Neural cell (in vitro differentiated cells): ENCODE measurements at regions not wholly inside any gene's neighbourhood (a gene's known extent, or its start where the extent isn't known, plus 50 kb on each side); places are given as distances from the start of the nearest gene placed in this dataset.

Experiments used
- H2AFZ ChIP-seq: fragments of 200-600, 300-800 bp; sonication (generic), shearing (Covaris generic); 2 replicates; pipeline ENCODE4 v1.6.0; 2014; ENCODE audit warnings: low read depth, mild to moderate bottlenecking, antibody characterized with exemption, low read length, moderate library complexity
- H3F3A ChIP-seq: fragments of 200-600 bp; shearing (Covaris generic); 2 replicates; pipeline ENCODE4 v1.6.1; 2016; ENCODE audit warnings: mild to moderate bottlenecking, moderate library complexity, mixed read lengths, antibody characterized with exemption, low read length; ENCODE audit not compliant: insufficient read depth, poor library complexity, severe bottlenecking
- H3K27ac ChIP-seq: fragments of 200-600, 300-800 bp; sonication (generic), shearing (Covaris generic); 2 replicates; pipeline ENCODE4 v1.5.1; 2014; ENCODE audit warnings: mild to moderate bottlenecking, low read length, moderate library complexity
- H3K27me3 ChIP-seq: fragments of 300-800, 200-600 bp; sonication (generic), shearing (Covaris generic); 2 replicates; pipeline ENCODE4 v1.6.0; 2014; ENCODE audit warnings: mild to moderate bottlenecking, low read depth, low read length, moderate library complexity; ENCODE audit not compliant: insufficient read depth
- H3K36me3 ChIP-seq: fragments of 300-800, 200-600 bp; sonication (generic), shearing (Covaris generic); 2 replicates; pipeline ENCODE4 v1.5.1; 2014; ENCODE audit warnings: mild to moderate bottlenecking, antibody characterized with exemption, low read length, moderate library complexity; ENCODE audit not compliant: insufficient read depth
- H3K4me2 ChIP-seq: fragments of 300-800, 200-600 bp; sonication (generic), shearing (Covaris generic); 2 replicates; pipeline ENCODE4 v1.6.0; 2014; ENCODE audit warnings: mild to moderate bottlenecking, low read length
- H3K4me3 ChIP-seq: fragments of 300-800, 200-600 bp; sonication (generic), shearing (Covaris generic); 2 replicates; pipeline ENCODE4 v1.5.1; 2014; ENCODE audit warnings: mild to moderate bottlenecking, low read length, moderate library complexity
- H3K79me2 ChIP-seq: fragments of 200-600 bp; shearing (Covaris generic); replicated peaks from 2 replicates; pipeline ENCODE4 v1.6.0; 2014; ENCODE audit warnings: mild to moderate bottlenecking, low read length, moderate library complexity; ENCODE audit not compliant: insufficient read depth
- H3K9ac ChIP-seq: fragments of 300-800, 200-600 bp; sonication (generic), shearing (Covaris generic); 2 replicates; pipeline ENCODE4 v1.6.1; 2016; ENCODE audit warnings: mild to moderate bottlenecking, low read length, mixed read lengths
- H3K9me2 ChIP-seq: fragments of 200-600 bp; shearing (Covaris generic); 2 replicates; pipeline ENCODE4 v1.6.1; 2016; ENCODE audit warnings: mild to moderate bottlenecking, low read length, mixed read lengths; ENCODE audit not compliant: insufficient read depth
- H3K9me3 ChIP-seq: fragments of 200-600, 300-800 bp; sonication (generic), shearing (Covaris generic); 2 replicates; pipeline ENCODE4 v1.6.1; 2016; ENCODE audit warnings: mild to moderate bottlenecking, mixed run types, low read length, moderate library complexity, mixed read lengths
- H4K20me1 ChIP-seq: fragments of 200-600 bp; shearing (Covaris generic); 2 replicates; pipeline ENCODE4 v1.6.1; 2016; ENCODE audit warnings: mild to moderate bottlenecking, mixed run types; ENCODE audit not compliant: insufficient read depth
- CTCF ChIP-seq: fragments of 450-650 bp; IDR thresholded peaks from 2 replicates; pipeline ENCODE4 v1.5.1; 2014; ENCODE audit warnings: antibody characterized with exemption, mild to moderate bottlenecking, moderate library complexity; ENCODE audit not compliant: poor library complexity, severe bottlenecking
- EP300 ChIP-seq: fragments of 450-650 bp; conservative IDR thresholded peaks from 2 replicates; pipeline ENCODE4 v1.6.1; 2014; ENCODE audit warnings: antibody characterized with exemption, mild to moderate bottlenecking, moderate library complexity; ENCODE audit not compliant: poor library complexity, severe bottlenecking
- EZH2 ChIP-seq: fragments of 200-600, 300-800 bp; shearing (Covaris generic), sonication (generic); IDR thresholded peaks from 2 replicates; pipeline ENCODE4 v1.6.1; 2014; ENCODE audit warnings: antibody characterized with exemption, low read length, borderline replicate concordance, mild to moderate bottlenecking; ENCODE audit not compliant: insufficient read depth, poor library complexity, severe bottlenecking
- MXI1 ChIP-seq: fragments of 450-650 bp; conservative IDR thresholded peaks from 2 replicates; pipeline ENCODE4 v1.6.1; 2014; ENCODE audit warnings: antibody characterized with exemption, mild to moderate bottlenecking; ENCODE audit not compliant: poor library complexity, severe bottlenecking
- POLR2AphosphoS5 ChIP-seq: IDR thresholded peaks from 2 replicates; pipeline ENCODE4 v1.6.1; 2012
- RAD21 ChIP-seq: fragments of 450-650 bp; conservative IDR thresholded peaks from 2 replicates; pipeline ENCODE4 v1.6.1; 2014; ENCODE audit warnings: antibody characterized with exemption, mild to moderate bottlenecking, moderate library complexity
- REST ChIP-seq: IDR thresholded peaks from 2 replicates; pipeline ENCODE4 v1.6.1; 2012; ENCODE audit warnings: borderline replicate concordance
- SMC3 ChIP-seq: fragments of 450-650 bp; conservative IDR thresholded peaks from 2 replicates; pipeline ENCODE4 v1.6.1; 2014; ENCODE audit warnings: antibody characterized with exemption, mild to moderate bottlenecking, moderate library complexity; ENCODE audit not compliant: poor library complexity
- TAF1 ChIP-seq: IDR thresholded peaks from 2 replicates; pipeline ENCODE4 v1.6.1; 2012; ENCODE audit warnings: low read depth

GRCh38 chr16:66152823-66153393, 213.6 kb upstream of the CDH5 start:
- Histone ChIP-seq H3K36me3 (no peaks in the 10 kb centered on the region), H2AFZ (no peak overlapping the region), H3K79me2 (no peaks in the 10 kb centered on the region), H3K9me2 (no peaks in the 10 kb centered on the region), H3K27ac (no peak overlapping the region), H3K9me3 (no peaks in the 10 kb centered on the region), H3K4me3 (no peak overlapping the region), H3K9ac (no peak overlapping the region), H3K4me2 (no peak overlapping the region), H3K27me3 (no peaks in the 10 kb centered on the region), H4K20me1 (no peaks in the 10 kb centered on the region), H3F3A (no peaks in the 10 kb centered on the region)
- TF ChIP-seq MXI1 (no peak), SMC3 (no peak), TAF1 (no peak), RAD21 (no peak), POLR2AphosphoS5 (no peak), REST (no peak), EP300 (no peak), CTCF (no peak), EZH2 (no peak)

GRCh38 chr16:66152181-66152580, 214.3 kb upstream of the CDH5 start:
- Histone ChIP-seq H3K27me3 (no peaks in the 10 kb centered on the region), H3K79me2 (no peaks in the 10 kb centered on the region), H3K4me3 (no peak overlapping the region), H3K4me2 (no peak overlapping the region), H3K36me3 (no peaks in the 10 kb centered on the region), H3K9me3 (no peaks in the 10 kb centered on the region), H4K20me1 (no peaks in the 10 kb centered on the region), H3K9me2 (no peaks in the 10 kb centered on the region), H3K9ac (no peak overlapping the region), H3K27ac (no peak overlapping the region), H2AFZ (no peak overlapping the region), H3F3A (no peaks in the 10 kb centered on the region)
- TF ChIP-seq EZH2 (no peak), RAD21 (no peak), MXI1 (no peak), CTCF (no peak), REST (no peak), POLR2AphosphoS5 (no peak), TAF1 (no peak), EP300 (no peak), SMC3 (no peak)
